ENCODE measurements at regions not wholly inside any gene's neighbourhood (a gene's known extent, or its start where the extent isn't known, plus 50 kb on each side); places are given as distances from the start of the nearest gene placed in this dataset.
"Not testable (repeated sequence)": the region's sequence is repeated elsewhere in the genome, so short reads cannot be mapped to it uniquely, and the experiment has no call there.

DNA sequence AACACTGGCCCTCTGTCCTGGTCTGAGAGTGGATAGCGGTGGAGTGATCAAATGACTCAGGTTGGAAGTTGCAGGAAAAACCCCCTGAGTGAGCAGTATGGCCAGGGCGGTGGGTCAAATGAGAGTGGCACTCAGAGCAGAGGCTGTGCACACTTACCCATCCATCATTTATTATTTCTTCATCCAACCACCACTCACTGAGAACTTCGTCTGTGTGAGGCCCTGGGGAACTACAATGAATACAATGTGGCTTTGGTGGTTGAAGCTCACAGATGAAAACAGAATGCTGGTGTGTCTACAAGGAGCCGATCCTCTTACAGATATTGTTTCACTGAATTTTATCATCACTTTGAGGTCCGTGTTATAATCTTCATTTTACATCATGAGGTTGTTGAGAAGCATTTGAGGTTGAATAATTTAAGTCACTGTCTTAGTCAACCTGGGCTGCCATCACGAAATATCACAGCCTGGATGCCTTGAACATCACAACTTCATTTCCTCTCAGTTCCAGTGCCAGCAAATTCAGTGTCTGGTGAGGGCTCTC, 73.4 kb upstream of the ID2 start:
- H3K9me2 ChIP-seq (ENCODE audit: insufficient read depth, low read length), result no peaks in the 10 kb centered on the region
- TF ChIP-seq EP300 (conservative IDR thresholded peaks at IDR 0.05; ENCODE audit: poor library complexity, severe bottlenecking) (no peak), POLR2AphosphoS5 (IDR thresholded peaks at IDR 0.05) (no peak), SMC3 (conservative IDR thresholded peaks at IDR 0.05; ENCODE audit: poor library complexity) (no peak)
- TF ChIP-seq, protein P1, sequence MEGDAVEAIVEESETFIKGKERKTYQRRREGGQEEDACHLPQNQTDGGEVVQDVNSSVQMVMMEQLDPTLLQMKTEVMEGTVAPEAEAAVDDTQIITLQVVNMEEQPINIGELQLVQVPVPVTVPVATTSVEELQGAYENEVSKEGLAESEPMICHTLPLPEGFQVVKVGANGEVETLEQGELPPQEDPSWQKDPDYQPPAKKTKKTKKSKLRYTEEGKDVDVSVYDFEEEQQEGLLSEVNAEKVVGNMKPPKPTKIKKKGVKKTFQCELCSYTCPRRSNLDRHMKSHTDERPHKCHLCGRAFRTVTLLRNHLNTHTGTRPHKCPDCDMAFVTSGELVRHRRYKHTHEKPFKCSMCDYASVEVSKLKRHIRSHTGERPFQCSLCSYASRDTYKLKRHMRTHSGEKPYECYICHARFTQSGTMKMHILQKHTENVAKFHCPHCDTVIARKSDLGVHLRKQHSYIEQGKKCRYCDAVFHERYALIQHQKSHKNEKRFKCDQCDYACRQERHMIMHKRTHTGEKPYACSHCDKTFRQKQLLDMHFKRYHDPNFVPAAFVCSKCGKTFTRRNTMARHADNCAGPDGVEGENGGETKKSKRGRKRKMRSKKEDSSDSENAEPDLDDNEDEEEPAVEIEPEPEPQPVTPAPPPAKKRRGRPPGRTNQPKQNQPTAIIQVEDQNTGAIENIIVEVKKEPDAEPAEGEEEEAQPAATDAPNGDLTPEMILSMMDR (IDR thresholded peaks at IDR 0.05; ENCODE audit: poor library complexity, severe bottlenecking), result no peak
- H2AFZ ChIP-seq (ENCODE audit: low read depth, low read length), result no peak overlapping the region
- no peaks in the 10 kb centered on the region for H4K20me1 ChIP-seq (ENCODE audit: insufficient read depth)
- H3K4me2 ChIP-seq (ENCODE audit: low read length), result no peak overlapping the region
- H3F3A ChIP-seq (ENCODE audit: insufficient read depth, low read length, poor library complexity, severe bottlenecking), result no peaks in the 10 kb centered on the region
- no peaks in the 10 kb centered on the region for H3K36me3 ChIP-seq (ENCODE audit: insufficient read depth, low read length)
- no peak overlapping the region for H3K27ac ChIP-seq (ENCODE audit: low read length)
- no peaks in the 10 kb centered on the region for H3K27me3 ChIP-seq (ENCODE audit: insufficient read depth, low read depth, low read length)
- no peak overlapping the region for H3K9ac ChIP-seq (ENCODE audit: low read length)
- H3K9me3 ChIP-seq (ENCODE audit: low read length), result no peaks in the 10 kb centered on the region
- no peaks in the 10 kb centered on the region for H3K79me2 ChIP-seq (replicated peaks; ENCODE audit: insufficient read depth, low read length)
- H3K4me3 ChIP-seq (ENCODE audit: low read length), result no peak overlapping the region

DNA sequence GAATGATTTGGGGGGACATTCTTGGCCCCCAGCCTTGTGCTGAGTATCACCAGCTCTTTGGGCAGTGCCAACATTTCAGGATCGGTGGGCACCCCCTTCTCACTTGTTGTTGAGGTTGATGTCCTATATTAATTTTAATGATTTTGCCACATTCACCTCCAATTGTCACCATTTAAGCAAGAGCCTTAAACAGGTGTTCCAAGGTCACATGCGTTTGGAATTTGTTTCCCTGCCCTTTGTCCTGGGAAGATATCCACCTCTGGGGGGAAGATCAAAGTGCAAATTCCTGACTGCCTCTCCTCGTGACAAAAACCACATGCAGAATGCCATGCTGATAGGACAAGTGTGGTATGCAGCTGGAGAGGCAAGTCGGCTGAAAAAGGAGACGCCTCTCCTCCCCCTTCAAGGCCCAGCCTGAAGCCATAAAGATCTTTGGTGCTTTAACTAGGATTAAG, 72.5 kb upstream of the ID2 start:
- no peak overlapping the region for H3K4me3 ChIP-seq (ENCODE audit: low read length)
- no peaks in the 10 kb centered on the region for H4K20me1 ChIP-seq (ENCODE audit: insufficient read depth)
- H3K4me2 ChIP-seq (ENCODE audit: low read length), result no peak overlapping the region
- no peaks in the 10 kb centered on the region for H3K27me3 ChIP-seq (ENCODE audit: insufficient read depth, low read depth, low read length)
- no peaks in the 10 kb centered on the region for H3K79me2 ChIP-seq (replicated peaks; ENCODE audit: insufficient read depth, low read length)
- no peak overlapping the region for H3K9ac ChIP-seq (ENCODE audit: low read length)
- H3K9me2 ChIP-seq (ENCODE audit: insufficient read depth, low read length), result no peaks in the 10 kb centered on the region
- TF ChIP-seq TAF1 (IDR thresholded peaks at IDR 0.05; ENCODE audit: low read depth) (no peak), RAD21 (conservative IDR thresholded peaks at IDR 0.05) (no peak), EZH2 (IDR thresholded peaks at IDR 0.05; ENCODE audit: borderline replicate concordance, insufficient read depth, low read length, poor library complexity, severe bottlenecking) (no peak), EP300 (conservative IDR thresholded peaks at IDR 0.05; ENCODE audit: poor library complexity, severe bottlenecking) (no peak), POLR2AphosphoS5 (IDR thresholded peaks at IDR 0.05) (no peak), SMC3 (conservative IDR thresholded peaks at IDR 0.05; ENCODE audit: poor library complexity) (no peak), MXI1 (conservative IDR thresholded peaks at IDR 0.05; ENCODE audit: poor library complexity, severe bottlenecking) (no peak)
- TF ChIP-seq, protein P2, sequence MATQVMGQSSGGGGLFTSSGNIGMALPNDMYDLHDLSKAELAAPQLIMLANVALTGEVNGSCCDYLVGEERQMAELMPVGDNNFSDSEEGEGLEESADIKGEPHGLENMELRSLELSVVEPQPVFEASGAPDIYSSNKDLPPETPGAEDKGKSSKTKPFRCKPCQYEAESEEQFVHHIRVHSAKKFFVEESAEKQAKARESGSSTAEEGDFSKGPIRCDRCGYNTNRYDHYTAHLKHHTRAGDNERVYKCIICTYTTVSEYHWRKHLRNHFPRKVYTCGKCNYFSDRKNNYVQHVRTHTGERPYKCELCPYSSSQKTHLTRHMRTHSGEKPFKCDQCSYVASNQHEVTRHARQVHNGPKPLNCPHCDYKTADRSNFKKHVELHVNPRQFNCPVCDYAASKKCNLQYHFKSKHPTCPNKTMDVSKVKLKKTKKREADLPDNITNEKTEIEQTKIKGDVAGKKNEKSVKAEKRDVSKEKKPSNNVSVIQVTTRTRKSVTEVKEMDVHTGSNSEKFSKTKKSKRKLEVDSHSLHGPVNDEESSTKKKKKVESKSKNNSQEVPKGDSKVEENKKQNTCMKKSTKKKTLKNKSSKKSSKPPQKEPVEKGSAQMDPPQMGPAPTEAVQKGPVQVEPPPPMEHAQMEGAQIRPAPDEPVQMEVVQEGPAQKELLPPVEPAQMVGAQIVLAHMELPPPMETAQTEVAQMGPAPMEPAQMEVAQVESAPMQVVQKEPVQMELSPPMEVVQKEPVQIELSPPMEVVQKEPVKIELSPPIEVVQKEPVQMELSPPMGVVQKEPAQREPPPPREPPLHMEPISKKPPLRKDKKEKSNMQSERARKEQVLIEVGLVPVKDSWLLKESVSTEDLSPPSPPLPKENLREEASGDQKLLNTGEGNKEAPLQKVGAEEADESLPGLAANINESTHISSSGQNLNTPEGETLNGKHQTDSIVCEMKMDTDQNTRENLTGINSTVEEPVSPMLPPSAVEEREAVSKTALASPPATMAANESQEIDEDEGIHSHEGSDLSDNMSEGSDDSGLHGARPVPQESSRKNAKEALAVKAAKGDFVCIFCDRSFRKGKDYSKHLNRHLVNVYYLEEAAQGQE (IDR thresholded peaks at IDR 0.05; ENCODE audit: borderline replicate concordance), result no peak
- TF ChIP-seq, protein P1 (IDR thresholded peaks at IDR 0.05; ENCODE audit: poor library complexity, severe bottlenecking), result no peak
- H3K9me3 ChIP-seq (ENCODE audit: low read length), result no peaks in the 10 kb centered on the region
- H3F3A ChIP-seq (ENCODE audit: insufficient read depth, low read length, poor library complexity, severe bottlenecking), result no peaks in the 10 kb centered on the region
- H3K36me3 ChIP-seq (ENCODE audit: insufficient read depth, low read length), result no peaks in the 10 kb centered on the region
- no peak overlapping the region for H2AFZ ChIP-seq (ENCODE audit: low read depth, low read length)
- no peak overlapping the region for H3K27ac ChIP-seq (ENCODE audit: low read length)

DNA sequence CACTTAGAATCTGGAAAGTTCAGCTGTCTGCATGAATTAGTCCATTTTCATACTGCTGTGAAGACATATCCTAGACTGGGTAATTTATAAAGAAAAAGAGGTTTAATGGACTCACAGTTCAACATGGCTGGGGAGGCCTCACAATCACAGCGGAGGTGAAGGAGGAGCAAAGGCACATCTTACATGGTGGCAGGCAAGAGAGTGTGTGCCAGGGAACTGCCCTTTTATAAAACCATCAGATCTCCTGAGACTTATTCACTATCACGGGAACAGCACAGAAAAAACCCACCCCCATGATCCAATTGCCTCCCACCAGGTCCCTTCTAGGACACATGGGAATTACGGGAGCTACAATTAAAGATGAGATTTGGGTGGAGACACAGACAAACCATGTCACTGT, 71.1 kb upstream of the ID2 start:
- H3K4me2 ChIP-seq (ENCODE audit: low read length); H3K9ac ChIP-seq (ENCODE audit: low read length); H3K36me3 ChIP-seq (ENCODE audit: insufficient read depth, low read length); H3K9me2 ChIP-seq (ENCODE audit: insufficient read depth, low read length); H2AFZ ChIP-seq (ENCODE audit: low read depth, low read length); H4K20me1 ChIP-seq (ENCODE audit: insufficient read depth); H3K9me3 ChIP-seq (ENCODE audit: low read length); H3K79me2 ChIP-seq (replicated peaks; ENCODE audit: insufficient read depth, low read length); H3K27ac ChIP-seq (ENCODE audit: low read length); H3F3A ChIP-seq (ENCODE audit: insufficient read depth, low read length, poor library complexity, severe bottlenecking); H3K27me3 ChIP-seq (ENCODE audit: insufficient read depth, low read depth, low read length); H3K4me3 ChIP-seq (ENCODE audit: low read length): not testable (repeated sequence)

All from neural cell (in vitro differentiated cells).